IMR-90 (cell line): ENCODE measurements at regions not wholly inside any gene's neighbourhood (a gene's known extent, or its start where the extent isn't known, plus 50 kb on each side); places are given as distances from the start of the nearest gene placed in this dataset.

Experiments
- ATAC-seq: fragments of 200-7000 bp; cut with Tn5 transposase; 2 replicates; pipeline ENCODE4 v1.9.1; 2020; ENCODE audit warnings: low read depth, mild to moderate bottlenecking, moderate library complexity
- BruUV-seq: library from RNA; stranded (reverse); fragments of 400-500 nt; replicated peaks from 2 replicates; lab custom pipeline; 2021; lab: Mats Ljungman, UMichigan
- CTCF ChIA-PET: fragments of 300-600 bp; formaldehyde crosslinking; extraction: SDS; loops from one replicate; lab custom pipeline; 2021; ENCODE audit warnings: antibody characterized with exemption; lab: Yijun Ruan, JAX
- POLR2A ChIA-PET: fragments of 300-600 bp; sonication (Branson Sonifier 250); formaldehyde crosslinking; loops from one replicate; lab custom pipeline; 2022; ENCODE audit warnings: antibody characterized with exemption; ENCODE audit not compliant: unreplicated experiment; lab: Charles Lee
- DNase-seq: peaks from one replicate; pipeline ENCODE4 v3.0.0; 2013
- H2AFZ ChIP-seq: replicated peaks from 2 replicates; pipeline ENCODE3; 2013; ENCODE audit warnings: low read length, mild to moderate bottlenecking; ENCODE audit not compliant: poor library complexity
- H2AK5ac ChIP-seq: 2 replicates; pipeline ENCODE4 v1.6.1; 2013; ENCODE audit warnings: low read depth, low read length, inconsistent platforms
- H2AK9ac ChIP-seq: replicated peaks from 2 replicates; pipeline ENCODE3; 2013; ENCODE audit warnings: mild to moderate bottlenecking, low read depth, low read length, moderate library complexity; ENCODE audit not compliant: poor library complexity
- H2BK120ac ChIP-seq: 2 replicates; pipeline ENCODE4 v1.6.1; 2013; ENCODE audit warnings: low read depth, low read length, inconsistent platforms
- H2BK15ac ChIP-seq: 3 replicates; pipeline ENCODE4 v1.6.1; 2013; ENCODE audit warnings: low read depth, low read length, inconsistent platforms
- H2BK20ac ChIP-seq: 2 replicates; pipeline ENCODE4 v1.6.1; 2013; ENCODE audit warnings: low read depth, mild to moderate bottlenecking, inconsistent platforms, low read length, moderate library complexity
- H2BK5ac ChIP-seq: 2 replicates; pipeline ENCODE4 v1.6.1; 2013; ENCODE audit warnings: mild to moderate bottlenecking, low read depth, low read length, inconsistent platforms; ENCODE audit not compliant: poor library complexity, severe bottlenecking
- H3K14ac ChIP-seq: replicated peaks from 2 replicates; pipeline ENCODE4 v1.6.1; 2013; ENCODE audit warnings: low read depth, low read length, inconsistent platforms
- H3K18ac ChIP-seq: 2 replicates; pipeline ENCODE4 v1.6.1; 2013; ENCODE audit warnings: low read depth, low read length, control low read depth
- H3K23ac ChIP-seq: 2 replicates; pipeline ENCODE4 v1.6.1; 2013; ENCODE audit warnings: low read depth, low read length, inconsistent platforms
- H3K27ac ChIP-seq: 2 replicates; pipeline ENCODE4 v1.5.1; 2013; ENCODE audit warnings: mild to moderate bottlenecking, control low read depth, low read length; ENCODE audit not compliant: insufficient read depth
- H3K27me3 ChIP-seq: 2 replicates; pipeline ENCODE4 v1.6.1; 2013; ENCODE audit warnings: low read length; ENCODE audit not compliant: control insufficient read depth, insufficient read depth
- H3K36me3 ChIP-seq: 2 replicates; pipeline ENCODE4 v1.6.1; 2013; ENCODE audit warnings: low read length, mixed read lengths; ENCODE audit not compliant: control insufficient read depth, insufficient read depth
- H3K4ac ChIP-seq: 2 replicates; pipeline ENCODE4 v1.6.1; 2013; ENCODE audit warnings: low read depth, low read length, inconsistent platforms
- H3K4me1 ChIP-seq: 2 replicates; pipeline ENCODE4 v1.6.1; 2013; ENCODE audit warnings: low read length, mixed read lengths; ENCODE audit not compliant: control insufficient read depth, insufficient read depth
- H3K4me2 ChIP-seq: 2 replicates; pipeline ENCODE4 v1.6.1; 2013; ENCODE audit warnings: low read depth, mild to moderate bottlenecking, control low read depth, low read length, moderate library complexity
- H3K4me3 ChIP-seq: 2 replicates; pipeline ENCODE4 v1.5.1; 2013; ENCODE audit warnings: low read depth, mild to moderate bottlenecking, control low read depth, low read length, moderate library complexity; ENCODE audit not compliant: insufficient read depth
- H3K56ac ChIP-seq: 2 replicates; pipeline ENCODE4 v1.6.1; 2013; ENCODE audit warnings: low read length, inconsistent platforms; ENCODE audit not compliant: insufficient read depth; ENCODE audit errors: extremely low read depth
- H3K79me1 ChIP-seq, 2 experiments: 2 replicates each; pipeline ENCODE4 v1.6.1; 2013; ENCODE audit warnings: low read length in 2 of 2, inconsistent platforms in 1 of 2, low read depth in 1 of 2
- H3K9ac ChIP-seq: 2 replicates; pipeline ENCODE4 v1.6.1; 2013; ENCODE audit warnings: low read depth, low read length, control low read depth
- H3K9me1 ChIP-seq: 2 replicates; pipeline ENCODE4 v1.6.1; 2013; ENCODE audit warnings: low read length, inconsistent platforms; ENCODE audit not compliant: insufficient read depth
- H3K9me3 ChIP-seq: 2 replicates; pipeline ENCODE4 v1.6.1; 2013; ENCODE audit warnings: low read length; ENCODE audit not compliant: control insufficient read depth, insufficient read depth
- H4K20me1 ChIP-seq: 2 replicates; pipeline ENCODE4 v1.6.1; 2013; ENCODE audit warnings: low read length, inconsistent platforms; ENCODE audit not compliant: insufficient read depth
- H4K5ac ChIP-seq: 2 replicates; pipeline ENCODE4 v1.6.1; 2013; ENCODE audit warnings: mild to moderate bottlenecking, low read depth, low read length, control low read depth
- H4K8ac ChIP-seq, 2 experiments: 2 replicates each; pipeline ENCODE4 v1.6.1; 2013; ENCODE audit warnings: low read depth in 2 of 2, low read length in 2 of 2, control low read depth in 1 of 2, inconsistent platforms in 1 of 2
- H4K91ac ChIP-seq: 2 replicates; pipeline ENCODE4 v1.6.1; 2013; ENCODE audit warnings: low read depth, low read length, inconsistent platforms; ENCODE audit not compliant: insufficient read depth
- BHLHE40 ChIP-seq: fragments of 150-350 bp; IDR thresholded peaks from 2 replicates; pipeline ENCODE4 v1.6.1; 2016; ENCODE audit warnings: mild to moderate bottlenecking, low read depth, low read length
- CEBPB ChIP-seq: IDR thresholded peaks from 2 replicates; pipeline ENCODE4 v1.6.1; 2012; ENCODE audit warnings: low read depth, low read length, improper control_type of control experiment
- CHD1 ChIP-seq: IDR thresholded peaks from 2 replicates; pipeline ENCODE4 v1.6.1; 2012; ENCODE audit warnings: low read depth, low read length, improper control_type of control experiment
- CTCF ChIP-seq: conservative IDR thresholded peaks from 2 replicates; pipeline ENCODE4 v1.5.1; 2012; ENCODE audit warnings: mild to moderate bottlenecking, low read depth, low read length, improper control_type of control experiment
- ELK1 ChIP-seq: fragments of 150-350 bp; IDR thresholded peaks from 2 replicates; pipeline ENCODE4 v1.6.1; 2016; ENCODE audit warnings: low read depth, mild to moderate bottlenecking, low read length, moderate library complexity, borderline replicate concordance
- FOS ChIP-seq: fragments of 150-350 bp; IDR thresholded peaks from 2 replicates; pipeline ENCODE4 v1.6.1; 2016; ENCODE audit warnings: low read depth, low read length
- MAFK ChIP-seq: IDR thresholded peaks from 2 replicates; pipeline ENCODE4 v1.6.1; 2012; ENCODE audit warnings: low read depth, low read length, improper control_type of control experiment
- MAZ ChIP-seq: IDR thresholded peaks from 2 replicates; pipeline ENCODE4 v1.6.1; 2012; ENCODE audit warnings: low read depth, mild to moderate bottlenecking, low read length, improper control_type of control experiment, moderate library complexity, borderline replicate concordance
- MXI1 ChIP-seq: IDR thresholded peaks from 2 replicates; pipeline ENCODE4 v1.6.1; 2012; ENCODE audit warnings: low read depth, mild to moderate bottlenecking, low read length, moderate library complexity, borderline replicate concordance
- NFE2L2 ChIP-seq: fragments of 150-350 bp; IDR thresholded peaks from 2 replicates; pipeline ENCODE4 v1.6.1; 2016; ENCODE audit warnings: low read depth, mild to moderate bottlenecking, low read length
- POLR2A ChIP-seq: IDR thresholded peaks from 2 replicates; pipeline ENCODE4 v1.6.1; 2012; ENCODE audit warnings: mild to moderate bottlenecking, low read depth, low read length
- RAD21 ChIP-seq: IDR thresholded peaks from 2 replicates; pipeline ENCODE4 v1.6.1; 2012; ENCODE audit warnings: low read length, improper control_type of control experiment
- RCOR1 ChIP-seq: IDR thresholded peaks from 2 replicates; pipeline ENCODE4 v1.6.1; 2012; ENCODE audit warnings: mild to moderate bottlenecking, low read length, improper control_type of control experiment; ENCODE audit not compliant: insufficient replicate concordance
- RFX5 ChIP-seq: IDR thresholded peaks from 2 replicates; pipeline ENCODE4 v1.8.0; 2012; ENCODE audit warnings: low read depth, mild to moderate bottlenecking, low read length, moderate library complexity
- SMC3 ChIP-seq: fragments of 150-350 bp; IDR thresholded peaks from 2 replicates; pipeline ENCODE4 v1.6.1; 2016; ENCODE audit warnings: low read depth, mild to moderate bottlenecking, antibody characterized with exemption, low read length, moderate library complexity
- USF2 ChIP-seq: fragments of 150-350 bp; IDR thresholded peaks from 2 replicates; pipeline ENCODE4 v1.6.1; 2017; ENCODE audit warnings: mild to moderate bottlenecking, antibody characterized with exemption, low read length, low read depth
- WGBS, 2 experiments: methylation state at CpG; one replicate each; pipeline versions ENCODE4 v1.1.5 to v1.1.7; 2013; ENCODE audit warnings: missing lambda C conversion rate in 2 of 2; ENCODE audit not compliant: insufficient read length in 1 of 2; ENCODE audit errors: extremely low coverage in 2 of 2; 5-methylcytosine and 5-hydroxymethylcytosine counted together
- dilution Hi-C: fragments of 300-500 bp; cut with HindIII; formaldehyde crosslinking; loops from one replicate; pipeline ENCODE4 v1.14.3; 2018; ENCODE audit warnings: low sequenced_read_pairs; ENCODE audit not compliant: unreplicated experiment
- in situ Hi-C: fragments of 300-500 bp; cut with MboI; formaldehyde crosslinking; loops from 3 replicates; pipeline ENCODE4 v1.14.3; 2019; ENCODE audit warnings: low sequenced_read_pairs, inconsistent platforms, mixed read lengths
- intact Hi-C: fragments of 100-400 bp; cut with micrococcal nuclease; formaldehyde crosslinking; loops from 2 replicates; pipeline ENCODE4 v1.10.0; 2022

GRCh38 chr5:45774528-45774927 lies 78.3 kb upstream of the HCN1 start:
- Histone ChIP-seq H3K9me3 (peaks cover 3% of the 10 kb centered on the region; the same call in 1 of the 2 replicates), H2BK20ac (no peak overlapping the region), H3K4ac (no peak overlapping the region), H3K79me1 (no peaks in the 10 kb centered on the region), H3K56ac (no peak overlapping the region), H3K9me1 (no peaks in the 10 kb centered on the region), H3K23ac (no peak overlapping the region), H3K27ac (no peak overlapping the region), H4K5ac (no peak overlapping the region), H4K91ac (no peak overlapping the region), H3K14ac (no peak overlapping the region), H3K4me3 (no peak overlapping the region), H4K20me1 (no peaks in the 10 kb centered on the region), H2BK5ac (no peak overlapping the region), H4K8ac (no peak overlapping the region), H3K36me3 (no peaks in the 10 kb centered on the region), H2AK9ac (no peak overlapping the region), H2AFZ (no peak overlapping the region), H3K27me3 (no peaks in the 10 kb centered on the region), H3K18ac (no peak overlapping the region), H3K9ac (no peak overlapping the region), H3K4me2 (no peak overlapping the region), H2BK15ac (no peak overlapping the region), H2BK120ac (no peak overlapping the region), H2AK5ac (no peak overlapping the region), H3K4me1 (no peaks in the 10 kb centered on the region)
- in situ Hi-C loops: no loop called here
- TF ChIP-seq FOS: no peak
- no peak for TF ChIP-seq ELK1
- no peak for TF ChIP-seq CEBPB
- TF ChIP-seq CHD1: no peak
- TF ChIP-seq RFX5: no peak
- TF ChIP-seq USF2: no peak
- TF ChIP-seq BHLHE40: no peak
- no peak for TF ChIP-seq NFE2L2
- TF ChIP-seq MAZ: no peak
- no peak for TF ChIP-seq SMC3
- TF ChIP-seq MXI1: no peak
- TF ChIP-seq MAFK: no peak
- no peak for TF ChIP-seq POLR2A
- no peak for TF ChIP-seq RAD21
- TF ChIP-seq RCOR1: no peak
- no peak for TF ChIP-seq CTCF
- intact Hi-C loops: loop anchor here (5.0 kb wide), 1 partner anchor 737 kb away; no protein-coding TSS in a partner anchor
- DNase-seq: no peak
- CTCF ChIA-PET: no interaction called here
- ATAC-seq: no peak
- dilution Hi-C loops: no loop called here
- WGBS, 2 experiments: no CpG with 5 or more reads among the region's 1 CpG
- BruUV-seq: no TSS peak
- POLR2A ChIA-PET: no interaction called here
